Esophagus squamous epithelium (tissue), 5 donors: ENCODE measurements at regions not wholly inside any gene's neighbourhood (a gene's known extent, or its start where the extent isn't known, plus 50 kb on each side); places are given as distances from the start of the nearest gene placed in this dataset.

Source experiments
- DNase-seq: peaks from one replicate; lab custom pipeline; 2025; lab: John Stamatoyannopoulos, UW
- H3K27ac ChIP-seq, 4 donors: fragments of 200-600 bp; sonication (generic); one replicate each; pipeline ENCODE4 v1.5.1; 2016 to 2019; ENCODE audit warnings: mild to moderate bottlenecking in 1 of 4
- H3K27me3 ChIP-seq, 4 donors: fragments of 200-600 bp; sonication (generic); 1 replicate in 3 of 4; 2 replicates in 1 of 4; pipeline versions ENCODE4 v1.5.1 to v1.6.0; 2017 to 2021; ENCODE audit warnings: antibody characterized with exemption in 1 of 4
- H3K36me3 ChIP-seq, 3 donors: fragments of 200-600 bp; sonication (generic); one replicate each; pipeline ENCODE4 v1.5.1; 2016 to 2019
- H3K4me1 ChIP-seq, 3 donors: fragments of 200-600 bp; sonication (generic); one replicate each; pipeline ENCODE4 v1.5.1; 2017 to 2019
- H3K4me3 ChIP-seq, 4 donors: fragments of 200-600 bp; sonication (generic); 1 replicate in 3 of 4; 2 replicates in 1 of 4; pipeline ENCODE4 v1.5.1; 2016 to 2019; ENCODE audit warnings: mild to moderate bottlenecking in 2 of 4, moderate library complexity in 1 of 4
- H3K9me3 ChIP-seq, 3 donors: fragments of 200-600 bp; sonication (generic); one replicate each; pipeline ENCODE4 v1.5.1; 2016 to 2019
- CTCF ChIP-seq, 6 experiments: fragments of 450-650 bp in 4 of 6; fragments of 200-600 bp in 2 of 6; sonication (generic) in 2 of 6; IDR thresholded peaks; one replicate each; pipeline ENCODE4 v1.5.1; 2016 to 2019; ENCODE audit warnings: antibody characterized with exemption in 6 of 6, mild to moderate bottlenecking in 4 of 6, moderate library complexity in 4 of 6
- POLR2A ChIP-seq, 4 donors: fragments of 450-650 bp; IDR thresholded peaks; one replicate each; pipeline ENCODE4 v1.6.1; 2017; ENCODE audit warnings: antibody characterized with exemption in 4 of 4, mild to moderate bottlenecking in 4 of 4, moderate library complexity in 3 of 4
- WGBS, 2 donors: methylation state at CpG; one replicate each; pipeline ENCODE4 v1.1.5; 2018; 5-methylcytosine and 5-hydroxymethylcytosine counted together
- intact Hi-C: fragments of 100-400 bp; cut with DNase I; formaldehyde crosslinking; loops from one replicate; pipeline ENCODE4 v1.15.0; 2022
- donor health status: DM: yes; HTN: yes; CAD: no.

GRCh38 chr4:106851726-106852125 is 184.4 kb downstream of the DKK2 start:
- Histone ChIP-seq H3K36me3 (no peaks in the 10 kb centered on the region), H3K27me3 (no peaks in the 10 kb centered on the region), H3K4me3 (no peak overlapping the region), H3K27ac (no peak overlapping the region), H3K9me3 (no peaks in the 10 kb centered on the region), H3K4me1 (no peaks in the 10 kb centered on the region)
- DNase-seq = no peak
- WGBS, 2 donors = 64 to 74% methylated on average over 1 of the region's 1 CpG
- intact Hi-C loops = no loop called here
- TF ChIP-seq CTCF (IDR thresholded peaks at IDR 0.05) = no peak
- TF ChIP-seq POLR2A (IDR thresholded peaks at IDR 0.05) = no peak

DNA sequence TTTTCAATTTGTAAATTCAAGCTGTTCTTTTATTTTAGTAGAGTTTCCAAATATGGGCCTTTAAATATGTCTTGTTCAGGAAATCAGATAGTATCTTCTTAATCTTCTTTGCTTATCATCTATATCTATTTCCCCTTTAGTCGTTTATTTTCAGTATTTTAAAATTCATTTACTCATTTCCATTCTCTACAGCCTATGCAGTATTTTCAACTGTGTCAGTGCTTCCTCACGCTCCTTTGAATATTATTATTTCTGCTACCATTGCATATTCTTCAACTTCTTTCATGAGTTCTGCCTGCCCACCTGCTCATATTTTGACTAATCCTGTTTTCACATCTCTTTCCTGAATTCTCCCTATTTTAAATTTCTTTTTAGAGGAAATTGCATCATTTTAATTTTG is 185.4 kb downstream of the DKK2 start:
- no peak for DNase-seq
- H3K4me1 ChIP-seq = no peaks in the 10 kb centered on the region
- no peak overlapping the region for H3K27ac ChIP-seq
- intact Hi-C loops = no loop called here
- TF ChIP-seq CTCF (IDR thresholded peaks at IDR 0.05) (no peak), POLR2A (IDR thresholded peaks at IDR 0.05) (no peak)
- WGBS, 2 donors = 58 to 71% methylated on average over 2 of the region's 2 CpGs
- H3K36me3 ChIP-seq = no peaks in the 10 kb centered on the region
- no peaks in the 10 kb centered on the region for H3K9me3 ChIP-seq
- no peak overlapping the region for H3K4me3 ChIP-seq
- H3K27me3 ChIP-seq = no peaks in the 10 kb centered on the region

- H3K36me3 ChIP-seq = no peaks in the 10 kb centered on the region
- no peak for DNase-seq
Measured at GRCh38 chr4:106835919-106836318, 200.2 kb downstream of the DKK2 start.

DNA sequence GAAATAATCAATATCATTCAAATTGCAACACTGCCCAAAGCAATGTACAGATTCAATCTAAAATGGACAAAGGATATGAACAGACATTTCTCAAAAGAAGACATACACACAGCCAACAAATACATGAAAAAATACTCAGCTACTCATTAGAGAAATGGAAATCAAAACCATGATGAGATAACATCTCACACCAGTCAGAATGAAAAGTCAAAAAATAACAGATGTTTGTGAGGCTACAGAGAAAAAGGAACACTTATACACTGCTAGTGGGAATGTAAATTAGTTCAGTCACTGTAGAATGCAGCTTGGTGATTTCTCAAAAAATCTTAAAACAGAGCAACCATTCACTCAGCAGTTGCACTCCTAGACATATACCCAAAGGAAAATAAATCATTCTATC is 205.2 kb downstream of the DKK2 start:
- Histone ChIP-seq H3K4me3 (no peak overlapping the region), H3K27ac (no peak overlapping the region), H3K27me3 (no peaks in the 10 kb centered on the region), H3K9me3 (no peaks in the 10 kb centered on the region), H3K36me3 (no peaks in the 10 kb centered on the region), H3K4me1 (no peaks in the 10 kb centered on the region)
- DNase-seq = no peak
- intact Hi-C loops = no loop called here
- no peak for TF ChIP-seq POLR2A (IDR thresholded peaks at IDR 0.05)
- no peak for TF ChIP-seq CTCF (IDR thresholded peaks at IDR 0.05)

More at GRCh38 chr4:106835919-106836318, 200.2 kb downstream of the DKK2 start:
- Histone ChIP-seq H3K4me1 (no peaks in the 10 kb centered on the region), H3K27me3 (no peaks in the 10 kb centered on the region), H3K27ac (no peak overlapping the region), H3K4me3 (no peak overlapping the region), H3K9me3 (peaks cover 0 to 6% (median 0%) of the 10 kb centered on the region in 3 donors)
- intact Hi-C loops = no loop called here
- TF ChIP-seq CTCF (IDR thresholded peaks at IDR 0.05) (no peak), POLR2A (IDR thresholded peaks at IDR 0.05) (no peak)

GRCh38 chr4:106818764-106819163 is 217.3 kb downstream of the DKK2 start:
- TF ChIP-seq CTCF (IDR thresholded peaks at IDR 0.05) = no peak
- TF ChIP-seq POLR2A (IDR thresholded peaks at IDR 0.05) = no peak
- intact Hi-C loops = no loop called here
- H3K36me3 ChIP-seq = no peaks in the 10 kb centered on the region
- no peak overlapping the region for H3K4me3 ChIP-seq
- WGBS, 2 donors = 86 to 91% methylated on average over 1 of the region's 1 CpG
- H3K9me3 ChIP-seq = no peaks in the 10 kb centered on the region
- H3K27ac ChIP-seq = no peak overlapping the region
- DNase-seq = no peak
- H3K4me1 ChIP-seq = no peaks in the 10 kb centered on the region
- H3K27me3 ChIP-seq = no peaks in the 10 kb centered on the region
